NB4 (cell line): ENCODE measurements at regions not wholly inside any gene's neighbourhood (a gene's known extent, or its start where the extent isn't known, plus 50 kb on each side); places are given as distances from the start of the nearest gene placed in this dataset.

Experiments
- DNase-seq: peaks from one replicate; pipeline ENCODE4 v3.0.0; 2010; ENCODE audit warnings: low read depth
- H3K4me3 ChIP-seq: one replicate; pipeline ENCODE4 v1.5.1; 2011; ENCODE audit warnings: mild to moderate bottlenecking, low read depth, low read length, moderate library complexity
- MYC ChIP-seq: IDR thresholded peaks from 2 replicates; pipeline ENCODE4 v1.6.1; 2011; ENCODE audit warnings: low read depth, low read length
- POLR2A ChIP-seq: IDR thresholded peaks from 2 replicates; pipeline ENCODE4 v1.6.1; 2011; ENCODE audit warnings: mild to moderate bottlenecking; ENCODE audit not compliant: insufficient read length; ENCODE audit errors: extremely low read depth
- TF ChIP-seq, protein P1 (sequence below): IDR thresholded peaks from 2 replicates; pipeline ENCODE4 v1.6.1; 2011; ENCODE audit warnings: low read depth, low read length
- TF ChIP-seq, protein P2 (sequence below): IDR thresholded peaks from one replicate; pipeline ENCODE4 v1.5.1; 2012; ENCODE audit warnings: low read depth, low read length

DNA sequence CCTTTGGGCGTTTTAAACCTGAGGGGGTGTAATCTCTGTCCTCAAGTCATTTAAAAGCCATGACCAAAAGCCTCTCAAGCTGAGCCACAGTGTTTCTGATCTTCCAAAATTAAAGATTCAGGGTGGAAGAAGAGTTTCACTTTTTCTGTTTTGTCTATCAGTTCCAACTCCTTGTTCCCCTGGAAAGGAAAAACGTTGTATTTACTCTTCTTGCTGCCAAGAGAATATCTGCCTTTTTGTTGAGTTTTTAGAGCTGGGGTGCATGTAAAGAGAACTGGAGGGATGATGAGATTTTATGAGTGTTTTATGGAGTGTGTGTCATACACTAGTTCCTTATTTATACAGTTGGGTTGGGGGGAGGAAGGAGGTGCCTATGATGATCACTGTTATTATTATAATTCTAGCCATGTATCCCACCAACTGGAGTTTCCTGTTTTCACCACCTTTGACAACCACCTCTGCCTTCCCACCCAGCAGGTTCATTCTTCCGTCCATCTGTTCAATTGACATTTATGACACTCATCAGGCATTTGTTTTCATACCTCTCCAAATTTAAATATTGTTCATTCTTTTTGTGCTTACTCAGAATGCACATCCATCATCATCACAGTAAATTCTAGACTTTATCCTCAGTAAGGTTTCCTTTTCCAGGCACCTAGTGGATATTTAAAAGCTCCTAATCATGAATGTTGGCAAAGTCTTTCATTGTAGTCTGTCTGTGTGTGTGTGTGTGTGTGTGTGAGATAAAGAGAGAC is 97.9 kb upstream of the MPDZ start:
- DNase-seq, result no peak
- no peak overlapping the region for H3K4me3 ChIP-seq
- TF ChIP-seq POLR2A (no peak), MYC (no peak)
- TF ChIP-seq, protein P1, sequence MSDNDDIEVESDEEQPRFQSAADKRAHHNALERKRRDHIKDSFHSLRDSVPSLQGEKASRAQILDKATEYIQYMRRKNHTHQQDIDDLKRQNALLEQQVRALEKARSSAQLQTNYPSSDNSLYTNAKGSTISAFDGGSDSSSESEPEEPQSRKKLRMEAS, result no peak
- TF ChIP-seq, protein P2, sequence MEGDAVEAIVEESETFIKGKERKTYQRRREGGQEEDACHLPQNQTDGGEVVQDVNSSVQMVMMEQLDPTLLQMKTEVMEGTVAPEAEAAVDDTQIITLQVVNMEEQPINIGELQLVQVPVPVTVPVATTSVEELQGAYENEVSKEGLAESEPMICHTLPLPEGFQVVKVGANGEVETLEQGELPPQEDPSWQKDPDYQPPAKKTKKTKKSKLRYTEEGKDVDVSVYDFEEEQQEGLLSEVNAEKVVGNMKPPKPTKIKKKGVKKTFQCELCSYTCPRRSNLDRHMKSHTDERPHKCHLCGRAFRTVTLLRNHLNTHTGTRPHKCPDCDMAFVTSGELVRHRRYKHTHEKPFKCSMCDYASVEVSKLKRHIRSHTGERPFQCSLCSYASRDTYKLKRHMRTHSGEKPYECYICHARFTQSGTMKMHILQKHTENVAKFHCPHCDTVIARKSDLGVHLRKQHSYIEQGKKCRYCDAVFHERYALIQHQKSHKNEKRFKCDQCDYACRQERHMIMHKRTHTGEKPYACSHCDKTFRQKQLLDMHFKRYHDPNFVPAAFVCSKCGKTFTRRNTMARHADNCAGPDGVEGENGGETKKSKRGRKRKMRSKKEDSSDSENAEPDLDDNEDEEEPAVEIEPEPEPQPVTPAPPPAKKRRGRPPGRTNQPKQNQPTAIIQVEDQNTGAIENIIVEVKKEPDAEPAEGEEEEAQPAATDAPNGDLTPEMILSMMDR, result no peak

DNA sequence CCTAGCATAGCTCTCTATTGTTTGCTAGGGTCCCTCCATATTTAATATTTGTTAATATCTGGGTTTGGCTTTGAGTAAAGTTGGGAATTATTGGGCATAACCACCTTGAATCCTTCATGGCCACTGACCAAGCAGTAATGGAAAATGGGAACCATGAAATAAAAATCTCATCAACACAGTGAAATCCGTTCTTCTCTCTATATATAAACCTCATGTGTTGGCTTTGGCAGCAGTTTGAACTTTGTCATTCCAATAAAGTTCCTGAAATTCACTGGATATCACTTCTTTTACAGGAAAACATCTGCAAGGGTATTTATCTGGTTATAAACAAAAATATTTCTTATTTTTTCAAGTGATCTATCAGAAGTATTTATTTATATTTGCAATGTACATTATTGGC is 93.0 kb upstream of the MPDZ start:
- TF ChIP-seq MYC (no peak), POLR2A (no peak)
- TF ChIP-seq, protein P1, result no peak
- TF ChIP-seq, protein P2, result no peak
- no peak for DNase-seq

DNA sequence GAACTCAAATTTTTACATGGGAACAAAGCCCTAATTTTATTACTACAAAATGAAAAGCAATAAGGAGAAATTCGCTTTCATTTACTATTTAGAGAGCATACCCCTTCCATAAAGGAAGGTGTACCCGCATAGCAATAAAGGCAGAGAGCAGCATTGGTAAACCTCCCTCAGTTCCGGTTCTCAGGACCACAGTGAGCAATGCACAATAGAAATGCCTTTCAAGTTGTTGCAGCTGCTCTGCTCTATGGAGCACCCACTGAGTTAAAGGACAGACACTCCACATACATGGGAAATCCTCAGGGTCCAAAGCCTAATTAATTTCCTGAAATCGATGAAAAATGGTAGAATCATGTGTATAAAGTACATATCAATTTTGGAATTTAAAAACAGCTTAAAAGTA is 89.9 kb upstream of the MPDZ start:
- DNase-seq, result no peak
- no peak overlapping the region for H3K4me3 ChIP-seq
- TF ChIP-seq, protein P2, result no peak
- TF ChIP-seq POLR2A (no peak), MYC (no peak)
- TF ChIP-seq, protein P1, result no peak

More for the DNA sequence above, 93.0 kb upstream of the MPDZ start:
- H3K4me3 ChIP-seq, result no peak overlapping the region

DNA sequence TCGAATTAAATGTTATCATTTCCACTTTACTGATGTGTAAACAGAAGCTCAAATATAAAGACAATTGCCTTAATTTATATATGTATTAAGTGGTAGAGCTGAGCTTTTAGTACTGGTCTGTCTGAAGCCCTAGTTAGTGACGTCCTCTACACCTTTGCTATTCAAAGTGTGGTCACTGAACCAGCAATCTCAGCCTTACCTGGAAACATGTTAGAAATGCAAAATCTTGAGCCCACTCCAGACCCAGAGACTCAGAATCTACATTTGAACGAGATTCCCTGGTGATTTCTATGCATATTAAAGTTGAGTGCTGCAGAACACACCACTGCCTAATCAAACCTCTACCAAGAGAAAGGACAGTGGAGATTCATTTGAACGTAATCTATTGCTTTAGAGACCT is 88.3 kb upstream of the MPDZ start:
- H3K4me3 ChIP-seq, result no peak overlapping the region
- no peak for DNase-seq
- no peak for TF ChIP-seq POLR2A
- TF ChIP-seq, protein P1, result no peak
- TF ChIP-seq, protein P2, result no peak
- TF ChIP-seq MYC, result no peak

DNA sequence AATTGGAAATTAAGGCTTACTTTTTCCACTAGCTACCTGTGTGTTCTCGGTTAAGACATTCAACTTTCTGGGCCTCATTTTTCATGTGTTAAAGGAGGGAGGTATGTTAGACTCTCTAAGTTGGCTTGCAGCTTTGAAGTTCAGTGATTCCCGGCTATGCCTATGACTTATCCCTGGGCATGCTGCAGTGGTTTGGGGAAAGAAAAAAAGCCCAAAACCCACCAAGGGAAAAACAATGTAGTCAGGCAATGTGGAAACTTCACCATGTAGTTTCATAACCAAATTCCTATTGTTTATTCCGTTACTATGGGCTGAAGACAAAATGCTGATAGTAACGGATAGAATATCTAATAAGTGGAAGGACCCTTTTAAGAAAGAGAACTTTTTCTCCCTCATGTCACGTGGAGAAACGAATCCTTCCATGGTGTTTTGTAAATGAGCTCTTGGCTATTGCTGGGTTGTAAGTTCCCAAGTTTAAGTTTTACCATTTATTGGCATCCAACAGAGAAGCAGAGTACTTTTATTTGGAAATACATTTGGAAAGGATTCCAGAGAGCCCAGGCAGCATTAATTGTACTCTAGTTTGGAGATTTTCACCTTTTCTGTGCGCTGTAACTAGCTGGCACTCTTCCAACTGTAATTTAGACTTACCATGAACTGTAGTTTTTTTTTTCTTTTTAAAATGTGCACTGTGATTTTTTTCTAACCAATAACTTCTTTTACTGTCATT is 84.9 kb upstream of the MPDZ start:
- TF ChIP-seq, protein P2, result no peak
- no peak for TF ChIP-seq POLR2A
- TF ChIP-seq MYC, result no peak
- TF ChIP-seq, protein P1, result no peak
- H3K4me3 ChIP-seq, result no peak overlapping the region
- no peak for DNase-seq
